ENCODE measurements at regions not wholly inside any gene's neighbourhood (a gene's known extent, or its start where the extent isn't known, plus 50 kb on each side); places are given as distances from the start of the nearest gene placed in this dataset.

- Mint-ChIP-seq H3K4me1 (no peaks in the 10 kb centered on the region), H3K9me3 (no peaks in the 10 kb centered on the region), H3K4me3 (no peak overlapping the region), H3K27me3 (ENCODE audit: low read depth, poor library complexity) (peaks cover 3% of the 10 kb centered on the region), H3K36me3 (ENCODE audit: low read depth) (no peaks in the 10 kb centered on the region), H3K27ac (no peak overlapping the region)
- no peak for DNase-seq
- no peak for TF ChIP-seq CTCF (IDR thresholded peaks at IDR 0.05)
Measured at GRCh38 chr5:51889703-51890102, 506.5 kb downstream of the ISL1 start.

GRCh38 chr5:51890435-51891116 is 507.3 kb downstream of the ISL1 start:
- TF ChIP-seq CTCF (IDR thresholded peaks at IDR 0.05), result no peak
- no peaks in the 10 kb centered on the region for H3K9me3 Mint-ChIP-seq

GRCh38 chr5:51892680-51893079 is 509.4 kb downstream of the ISL1 start:
- no peak for TF ChIP-seq CTCF (IDR thresholded peaks at IDR 0.05)
- no peaks in the 10 kb centered on the region for H3K27me3 Mint-ChIP-seq (ENCODE audit: low read depth, poor library complexity)
- H3K4me3 Mint-ChIP-seq, result no peak overlapping the region
- no peaks in the 10 kb centered on the region for H3K4me1 Mint-ChIP-seq
- no peaks in the 10 kb centered on the region for H3K9me3 Mint-ChIP-seq
- H3K27ac Mint-ChIP-seq, result no peak overlapping the region
- DNase-seq, result no peak
- H3K36me3 Mint-ChIP-seq (ENCODE audit: low read depth), result no peaks in the 10 kb centered on the region

More at GRCh38 chr5:51890435-51891116, 507.3 kb downstream of the ISL1 start:
- Mint-ChIP-seq H3K27ac (no peak overlapping the region), H3K36me3 (ENCODE audit: low read depth) (no peaks in the 10 kb centered on the region), H3K4me3 (no peak overlapping the region), H3K27me3 (ENCODE audit: low read depth, poor library complexity) (no peaks in the 10 kb centered on the region), H3K4me1 (no peaks in the 10 kb centered on the region)
- no peak for DNase-seq

GRCh38 chr5:51895834-51896233 is 512.6 kb downstream of the ISL1 start:
- Mint-ChIP-seq H3K27me3 (ENCODE audit: low read depth, poor library complexity) (peaks cover 5% of the 10 kb centered on the region), H3K9me3 (no peaks in the 10 kb centered on the region), H3K27ac (no peak overlapping the region), H3K4me3 (no peak overlapping the region), H3K4me1 (no peaks in the 10 kb centered on the region), H3K36me3 (ENCODE audit: low read depth) (no peaks in the 10 kb centered on the region)
- no peak for DNase-seq
- TF ChIP-seq CTCF (IDR thresholded peaks at IDR 0.05), result no peak

GRCh38 chr5:51902512-51902911 is 519.3 kb downstream of the ISL1 start:
- no peaks in the 10 kb centered on the region for H3K4me1 Mint-ChIP-seq
- H3K36me3 Mint-ChIP-seq (ENCODE audit: low read depth), result no peaks in the 10 kb centered on the region
- TF ChIP-seq CTCF (IDR thresholded peaks at IDR 0.05), result no peak
- H3K27me3 Mint-ChIP-seq (ENCODE audit: low read depth, poor library complexity), result peaks cover 5% of the 10 kb centered on the region
- H3K4me3 Mint-ChIP-seq, result no peak overlapping the region
- no peaks in the 10 kb centered on the region for H3K9me3 Mint-ChIP-seq
- no peak for DNase-seq
- H3K27ac Mint-ChIP-seq, result no peak overlapping the region

GRCh38 chr5:51908215-51908614 is 525.0 kb downstream of the ISL1 start:
- no peak for DNase-seq
- Mint-ChIP-seq H3K9me3 (no peaks in the 10 kb centered on the region), H3K4me1 (no peaks in the 10 kb centered on the region), H3K4me3 (no peak overlapping the region), H3K27ac (no peak overlapping the region), H3K27me3 (ENCODE audit: low read depth, poor library complexity) (no peaks in the 10 kb centered on the region), H3K36me3 (ENCODE audit: low read depth) (no peaks in the 10 kb centered on the region)
- TF ChIP-seq CTCF (IDR thresholded peaks at IDR 0.05), result no peak

Measured in nephron progenitor cell (in vitro differentiated cells).